ENCODE measurements at regions not wholly inside any gene's neighbourhood (a gene's known extent, or its start where the extent isn't known, plus 50 kb on each side); places are given as distances from the start of the nearest gene placed in this dataset.
A peak's percentile ranks its signal among the peaks of the same experiment; 100 is the strongest.

GRCh38 chr16:86087896-86088230 lies 188.9 kb downstream of the IRF8 start:
- TF ChIP-seq, protein P1, sequence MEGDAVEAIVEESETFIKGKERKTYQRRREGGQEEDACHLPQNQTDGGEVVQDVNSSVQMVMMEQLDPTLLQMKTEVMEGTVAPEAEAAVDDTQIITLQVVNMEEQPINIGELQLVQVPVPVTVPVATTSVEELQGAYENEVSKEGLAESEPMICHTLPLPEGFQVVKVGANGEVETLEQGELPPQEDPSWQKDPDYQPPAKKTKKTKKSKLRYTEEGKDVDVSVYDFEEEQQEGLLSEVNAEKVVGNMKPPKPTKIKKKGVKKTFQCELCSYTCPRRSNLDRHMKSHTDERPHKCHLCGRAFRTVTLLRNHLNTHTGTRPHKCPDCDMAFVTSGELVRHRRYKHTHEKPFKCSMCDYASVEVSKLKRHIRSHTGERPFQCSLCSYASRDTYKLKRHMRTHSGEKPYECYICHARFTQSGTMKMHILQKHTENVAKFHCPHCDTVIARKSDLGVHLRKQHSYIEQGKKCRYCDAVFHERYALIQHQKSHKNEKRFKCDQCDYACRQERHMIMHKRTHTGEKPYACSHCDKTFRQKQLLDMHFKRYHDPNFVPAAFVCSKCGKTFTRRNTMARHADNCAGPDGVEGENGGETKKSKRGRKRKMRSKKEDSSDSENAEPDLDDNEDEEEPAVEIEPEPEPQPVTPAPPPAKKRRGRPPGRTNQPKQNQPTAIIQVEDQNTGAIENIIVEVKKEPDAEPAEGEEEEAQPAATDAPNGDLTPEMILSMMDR (IDR thresholded peaks at IDR 0.05; ENCODE audit: low read depth, low read length, missing control alignments): no peak
- DNase-seq (ENCODE audit: low read depth): no peak
- no peak overlapping the region for H3K4me3 ChIP-seq (ENCODE audit: low read depth, low read length)

- TF ChIP-seq, protein P1 (IDR thresholded peaks at IDR 0.05; ENCODE audit: low read depth, low read length, missing control alignments): no peak
- no peak for DNase-seq (ENCODE audit: low read depth)
- H3K4me3 ChIP-seq (ENCODE audit: low read depth, low read length): no peak overlapping the region
These were observed 189.3 kb downstream of the IRF8 start for GRCh38 chr16:86088287-86088686.

GRCh38 chr16:86088816-86089215 lies 189.9 kb downstream of the IRF8 start:
- no peak overlapping the region for H3K4me3 ChIP-seq (ENCODE audit: low read depth, low read length)
- no peak for DNase-seq (ENCODE audit: low read depth)
- TF ChIP-seq, protein P1 (IDR thresholded peaks at IDR 0.05; ENCODE audit: low read depth, low read length, missing control alignments): no peak

- TF ChIP-seq, protein P1 (IDR thresholded peaks at IDR 0.05; ENCODE audit: low read depth, low read length, missing control alignments): no peak
- DNase-seq (ENCODE audit: low read depth): no peak
- no peak overlapping the region for H3K4me3 ChIP-seq (ENCODE audit: low read depth, low read length)
These were observed 190.5 kb downstream of the IRF8 start for GRCh38 chr16:86089334-86089900.

DNA sequence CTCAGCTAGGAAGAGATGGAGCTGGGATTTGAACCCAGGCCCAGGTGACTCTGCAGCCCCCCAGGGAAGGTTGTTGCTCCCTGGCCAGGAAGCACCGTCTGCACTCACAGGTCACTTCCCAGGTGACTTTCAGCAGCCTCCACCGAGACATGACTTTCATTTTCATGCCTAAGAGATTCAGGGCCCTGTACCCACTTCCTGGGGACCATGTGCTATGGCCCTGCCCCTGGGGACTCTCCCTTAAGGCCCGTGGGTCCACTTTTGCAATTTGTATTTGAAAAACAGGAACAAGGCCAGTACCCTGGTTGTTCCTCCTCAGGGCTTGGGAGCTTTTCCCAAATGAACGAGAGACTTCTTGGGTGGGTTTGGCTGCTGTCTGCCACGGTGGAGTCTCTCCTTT lies 191.0 kb downstream of the IRF8 start:
- TF ChIP-seq, protein P1 (IDR thresholded peaks at IDR 0.05; ENCODE audit: low read depth, low read length, missing control alignments): no peak
- DNase-seq (ENCODE audit: low read depth): peak; percentile 7
- H3K4me3 ChIP-seq (ENCODE audit: low read depth, low read length): no peak overlapping the region

DNA sequence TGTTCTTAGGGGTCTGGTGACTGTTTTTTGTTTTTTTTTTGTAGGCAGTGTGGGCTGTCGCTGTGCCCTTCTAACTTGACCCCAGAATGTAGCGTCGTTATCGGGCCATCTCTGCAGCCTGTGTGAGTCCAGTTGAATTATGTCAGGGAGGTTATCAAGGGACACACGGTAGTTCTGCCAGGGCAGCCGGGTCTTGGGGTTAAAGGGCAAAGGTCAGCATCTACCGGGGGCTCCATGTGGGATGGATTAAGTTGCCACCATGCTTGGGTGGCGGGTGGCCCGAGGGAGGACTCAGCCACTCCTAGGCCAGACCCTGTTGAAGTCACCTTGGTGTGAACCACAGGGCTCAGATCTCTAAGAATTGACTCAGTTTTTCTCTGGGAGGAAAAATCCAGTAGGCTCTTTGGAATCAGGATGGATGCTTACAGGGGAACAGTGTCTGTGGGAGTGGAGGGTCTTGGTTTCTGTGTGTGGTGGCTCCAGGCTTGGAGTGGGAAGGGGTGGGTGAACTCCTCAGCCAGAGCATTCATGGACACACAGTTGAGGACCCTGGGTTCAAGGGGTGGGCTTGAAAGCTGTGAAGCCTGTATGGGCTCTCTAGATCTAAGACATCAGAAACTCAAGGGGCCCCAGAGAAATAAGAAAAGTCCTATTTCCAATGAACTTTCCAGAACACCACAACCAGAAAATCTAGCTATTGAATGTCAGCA lies 191.7 kb downstream of the IRF8 start:
- no peak overlapping the region for H3K4me3 ChIP-seq (ENCODE audit: low read depth, low read length)
- TF ChIP-seq, protein P1 (IDR thresholded peaks at IDR 0.05; ENCODE audit: low read depth, low read length, missing control alignments): no peak
- DNase-seq (ENCODE audit: low read depth): no peak

- H3K4me3 ChIP-seq (ENCODE audit: low read depth, low read length): no peak overlapping the region
- no peak for DNase-seq (ENCODE audit: low read depth)
- TF ChIP-seq, protein P1 (IDR thresholded peaks at IDR 0.05; ENCODE audit: low read depth, low read length, missing control alignments): no peak
These were observed 193.0 kb downstream of the IRF8 start for GRCh38 chr16:86091976-86092375.

Measured in GM12864 (cell line).